ENCODE measurements at regions not wholly inside any gene's neighbourhood (a gene's known extent, or its start where the extent isn't known, plus 50 kb on each side); places are given as distances from the start of the nearest gene placed in this dataset.
A peak's percentile ranks its signal among the peaks of the same experiment; 100 is the strongest.

- DNase-seq: no peak
These were observed 95.6 kb upstream of the ANKH start for GRCh38 chr5:14967166-14967565.

- no peak for DNase-seq
These were observed 94.2 kb upstream of the ANKH start for GRCh38 chr5:14965815-14966214.

GRCh38 chr5:14962604-14963003 lies 91.0 kb upstream of the ANKH start:
- DNase-seq: no peak

GRCh38 chr5:14960120-14960462 lies 88.5 kb upstream of the ANKH start:
- DNase-seq: no peak

GRCh38 chr5:14959399-14960119 lies 88.0 kb upstream of the ANKH start:
- no peak for DNase-seq

GRCh38 chr5:14958188-14958587 lies 86.6 kb upstream of the ANKH start:
- no peak for DNase-seq

GRCh38 chr5:14956423-14957046 lies 85.0 kb upstream of the ANKH start:
- DNase-seq: no peak

GRCh38 chr5:14954616-14955343 lies 83.2 kb upstream of the ANKH start:
- DNase-seq: no peak

- no peak for DNase-seq
These were observed 82.6 kb upstream of the ANKH start for GRCh38 chr5:14954216-14954615.

- no peak for DNase-seq
These were observed 81.6 kb upstream of the ANKH start for GRCh38 chr5:14953075-14953607.

- DNase-seq: no peak
These were observed 76.8 kb upstream of the ANKH start for GRCh38 chr5:14948383-14948782.

GRCh38 chr5:14946815-14947620 lies 75.4 kb upstream of the ANKH start:
- peak; percentile 45 for DNase-seq

- no peak for DNase-seq
These were observed 73.9 kb upstream of the ANKH start for GRCh38 chr5:14945450-14945849.

GRCh38 chr5:14944996-14945395 lies 73.4 kb upstream of the ANKH start:
- DNase-seq: no peak

- no peak for DNase-seq
These were observed 72.8 kb upstream of the ANKH start for GRCh38 chr5:14944350-14944739.

- no peak for DNase-seq
These were observed 70.6 kb upstream of the ANKH start for GRCh38 chr5:14942212-14942611.

GRCh38 chr5:14937254-14937653 lies 65.7 kb upstream of the ANKH start:
- no peak for DNase-seq

GRCh38 chr5:14936588-14936987 lies 65.0 kb upstream of the ANKH start:
- no peak for DNase-seq

GRCh38 chr5:14935341-14935740 lies 63.8 kb upstream of the ANKH start:
- DNase-seq: no peak

GRCh38 chr5:14932902-14933469 lies 61.4 kb upstream of the ANKH start:
- DNase-seq: no peak

- no peak for DNase-seq
These were observed 58.9 kb upstream of the ANKH start for GRCh38 chr5:14930486-14930885.

- no peak for DNase-seq
These were observed 57.9 kb upstream of the ANKH start for GRCh38 chr5:14929293-14930065.

All from central memory CD4-positive, alpha-beta T cell (primary cell).